Psoas muscle (tissue), 7 donors: ENCODE measurements at regions not wholly inside any gene's neighbourhood (a gene's known extent, or its start where the extent isn't known, plus 50 kb on each side); places are given as distances from the start of the nearest gene placed in this dataset.

Experiments
- ATAC-seq, 4 donors: fragments of 200-7000 bp; cut with Tn5 transposase; one replicate each; pipeline ENCODE4 v1.9.1; 2020; ENCODE audit warnings: moderate library complexity in 3 of 4, mild to moderate bottlenecking in 2 of 4
- DNase-seq, 2 donors: peaks; one replicate each; pipeline ENCODE4 v3.0.0-alpha.2; 2020
- H3K27ac ChIP-seq: fragments of 200-600 bp; one replicate; pipeline ENCODE4 v1.8.0; 2022
- H3K27me3 ChIP-seq, 3 donors: fragments of 200-600 bp in 1 of 3; one replicate each; pipeline versions ENCODE4 v1.6.1 to v1.8.0; 2013 to 2022; ENCODE audit warnings: low read length in 2 of 3, mild to moderate bottlenecking in 2 of 3, moderate library complexity in 1 of 3; ENCODE audit not compliant: insufficient read depth in 3 of 3
- H3K36me3 ChIP-seq, 2 donors: fragments of 200-600 bp in 1 of 2; one replicate each; pipeline versions ENCODE4 v1.6.1 to v1.8.0; 2013 to 2022; ENCODE audit warnings: low read depth in 1 of 2, mild to moderate bottlenecking in 1 of 2, moderate library complexity in 1 of 2; ENCODE audit not compliant: insufficient read depth in 1 of 2
- H3K4me1 ChIP-seq: fragments of 200-600 bp; one replicate; pipeline ENCODE4 v1.8.0; 2022
- H3K4me3 ChIP-seq: fragments of 200-600 bp; one replicate; pipeline ENCODE4 v1.8.0; 2022; ENCODE audit warnings: mild to moderate bottlenecking
- H3K9me3 ChIP-seq: fragments of 200-600 bp; one replicate; pipeline ENCODE4 v1.8.0; 2022
- WGBS, 3 donors: extraction: QIAGEN DNeasy Blood & Tissue Kit; methylation state at CpG; one replicate each; pipeline versions ENCODE4 v1.1.6 to v1.1.7; 2013; 5-methylcytosine and 5-hydroxymethylcytosine counted together
- intact Hi-C, 2 donors: fragments of 100-400 bp; cut with DNase I; formaldehyde crosslinking; loops; one replicate each; pipeline versions ENCODE4 v1.11.0 to v1.14.2; 2022
- TF ChIP-seq, protein P1 (sequence below): fragments of 200-600 bp; IDR thresholded peaks from one replicate; pipeline ENCODE4 v1.8.0; 2022; ENCODE audit warnings: antibody characterized with exemption
- donor health status: healthy with polysubstance abuse.
- donor health status: DM: no; HTN: no; CAD: no; lungs with moderate emphysema.
- donor health status: Bipolar disorder and iron deficiency.
- donor health status: healthy.
- donor health status: DM: yes; HTN: yes; CAD: no.
- donor health status: DM: no; HTN: no; CAD: no.
- donor health status: DM: yes; HTN: yes; CAD: no.

DNA sequence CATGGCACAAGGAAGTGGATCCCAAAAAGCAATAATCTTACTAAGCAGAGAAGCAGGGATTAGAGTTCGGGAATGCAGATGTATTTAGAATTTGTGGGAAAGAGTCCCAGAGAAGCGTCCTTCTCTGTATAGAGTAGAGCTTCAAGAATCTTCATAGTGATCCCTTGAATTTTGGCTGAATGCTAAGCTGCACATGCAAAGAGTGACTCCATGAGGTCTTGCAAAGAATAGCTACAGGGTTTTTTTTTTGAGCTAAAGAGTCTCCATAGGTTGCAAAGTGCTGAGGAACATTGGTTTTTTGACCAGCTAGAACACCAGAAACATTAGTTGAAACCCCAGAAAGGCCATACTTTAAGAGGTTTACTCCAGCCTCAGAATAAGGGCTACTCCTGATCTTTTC is 206.7 kb downstream of the CTH start:
- TF ChIP-seq, protein P1, sequence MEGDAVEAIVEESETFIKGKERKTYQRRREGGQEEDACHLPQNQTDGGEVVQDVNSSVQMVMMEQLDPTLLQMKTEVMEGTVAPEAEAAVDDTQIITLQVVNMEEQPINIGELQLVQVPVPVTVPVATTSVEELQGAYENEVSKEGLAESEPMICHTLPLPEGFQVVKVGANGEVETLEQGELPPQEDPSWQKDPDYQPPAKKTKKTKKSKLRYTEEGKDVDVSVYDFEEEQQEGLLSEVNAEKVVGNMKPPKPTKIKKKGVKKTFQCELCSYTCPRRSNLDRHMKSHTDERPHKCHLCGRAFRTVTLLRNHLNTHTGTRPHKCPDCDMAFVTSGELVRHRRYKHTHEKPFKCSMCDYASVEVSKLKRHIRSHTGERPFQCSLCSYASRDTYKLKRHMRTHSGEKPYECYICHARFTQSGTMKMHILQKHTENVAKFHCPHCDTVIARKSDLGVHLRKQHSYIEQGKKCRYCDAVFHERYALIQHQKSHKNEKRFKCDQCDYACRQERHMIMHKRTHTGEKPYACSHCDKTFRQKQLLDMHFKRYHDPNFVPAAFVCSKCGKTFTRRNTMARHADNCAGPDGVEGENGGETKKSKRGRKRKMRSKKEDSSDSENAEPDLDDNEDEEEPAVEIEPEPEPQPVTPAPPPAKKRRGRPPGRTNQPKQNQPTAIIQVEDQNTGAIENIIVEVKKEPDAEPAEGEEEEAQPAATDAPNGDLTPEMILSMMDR = no peak
- no peak for ATAC-seq
- WGBS, 3 donors = 75 to 82% (median 79%) methylated on average over 2 of the region's 2 CpGs

DNA sequence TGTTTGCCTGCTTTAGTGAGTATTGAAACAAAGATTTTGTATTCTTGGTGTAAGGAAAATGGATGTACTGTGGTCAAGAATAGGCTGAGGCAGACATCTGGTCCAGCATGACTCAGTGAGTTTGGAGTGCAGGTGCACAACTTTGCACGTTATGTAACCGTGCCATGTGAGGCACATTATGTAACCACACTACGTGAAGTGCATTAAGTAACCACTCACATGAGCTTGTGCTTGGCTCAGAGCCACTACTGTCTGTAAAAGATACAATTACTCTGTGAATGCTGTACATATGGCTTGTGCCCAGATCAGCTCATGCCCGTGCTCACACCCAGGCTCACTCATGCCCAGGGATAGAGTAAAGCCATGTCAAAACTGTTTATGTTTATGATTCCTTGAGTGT is 216.8 kb downstream of the CTH start:
- WGBS, 3 donors = 30 to 43% (median 43%) methylated on average over 4 of the region's 4 CpGs
- Histone ChIP-seq H3K9me3 (no peaks in the 10 kb centered on the region), H3K27ac (no peak overlapping the region), H3K36me3 (no peaks in the 10 kb centered on the region), H3K4me3 (no peak overlapping the region), H3K4me1 (no peaks in the 10 kb centered on the region), H3K27me3 (no peaks in the 10 kb centered on the region)
- intact Hi-C loops = no loop called here
- DNase-seq = no peak
- TF ChIP-seq, protein P1 = no peak
- no peak for ATAC-seq

More for the DNA sequence above, 206.7 kb downstream of the CTH start:
- no peak for DNase-seq
- no peaks in the 10 kb centered on the region for H3K4me1 ChIP-seq
- intact Hi-C loops = no loop called here
- no peak overlapping the region for H3K4me3 ChIP-seq
- no peak overlapping the region for H3K27ac ChIP-seq
- H3K9me3 ChIP-seq = no peaks in the 10 kb centered on the region
- H3K36me3 ChIP-seq = no peaks in the 10 kb centered on the region
- H3K27me3 ChIP-seq = no peaks in the 10 kb centered on the region

DNA sequence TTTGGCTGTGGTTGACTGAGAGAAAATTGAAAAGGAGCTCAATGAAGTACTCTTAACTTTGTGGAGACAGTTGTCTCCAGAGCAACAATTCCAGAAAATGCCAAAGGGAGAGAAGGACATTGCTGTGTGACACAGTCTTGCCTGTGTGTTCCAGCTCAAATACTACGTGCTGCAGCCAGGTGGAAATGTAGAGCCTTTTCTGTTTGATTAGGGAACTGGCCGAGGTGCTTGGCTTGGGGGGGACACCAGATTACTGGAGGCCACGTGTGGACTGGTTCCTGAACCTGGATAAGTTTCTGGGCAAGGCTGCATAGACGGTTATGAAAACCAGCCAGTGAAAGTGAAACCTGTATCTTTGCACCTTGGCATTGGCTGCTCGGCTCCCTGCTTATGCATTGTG is 217.9 kb downstream of the CTH start:
- 42 to 63% (median 61%) methylated on average over 5 of the region's 5 CpGs for WGBS, 3 donors
- TF ChIP-seq, protein P1 = no peak
- Histone ChIP-seq H3K4me3 (no peak overlapping the region), H3K9me3 (no peaks in the 10 kb centered on the region), H3K36me3 (no peaks in the 10 kb centered on the region), H3K27me3 (no peaks in the 10 kb centered on the region), H3K27ac (no peak overlapping the region), H3K4me1 (no peaks in the 10 kb centered on the region)
- intact Hi-C loops = no loop called here
- DNase-seq = no peak
- ATAC-seq = no peak

DNA sequence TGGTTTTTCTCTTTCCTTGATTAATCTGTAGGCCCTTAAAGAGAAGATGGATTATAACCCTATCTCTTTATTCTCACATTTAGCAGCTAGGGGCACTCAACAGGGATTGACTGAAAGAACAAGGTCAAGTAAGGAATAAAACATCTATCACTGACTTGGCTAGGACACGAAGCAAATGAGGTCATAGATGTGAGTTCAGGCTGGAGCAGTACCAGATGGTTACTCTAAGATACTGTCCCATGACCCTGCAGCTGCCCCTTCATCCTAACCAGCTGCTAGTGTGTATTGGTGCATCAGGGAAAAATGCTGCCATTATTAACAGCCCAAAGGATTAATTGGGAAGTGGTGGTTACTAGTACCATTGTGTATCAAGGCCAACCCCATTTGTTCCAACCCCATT is 221.9 kb downstream of the CTH start:
- H3K4me3 ChIP-seq = no peak overlapping the region
- WGBS, 3 donors = 14 to 19% (median 15%) methylated on average over 1 of the region's 1 CpG
- no peaks in the 10 kb centered on the region for H3K27me3 ChIP-seq
- intact Hi-C loops = no loop called here
- TF ChIP-seq, protein P1 = no peak
- DNase-seq (no peak), ATAC-seq (no peak)
- H3K9me3 ChIP-seq = no peaks in the 10 kb centered on the region
- H3K27ac ChIP-seq = no peak overlapping the region
- H3K4me1 ChIP-seq = no peaks in the 10 kb centered on the region
- H3K36me3 ChIP-seq = no peaks in the 10 kb centered on the region

DNA sequence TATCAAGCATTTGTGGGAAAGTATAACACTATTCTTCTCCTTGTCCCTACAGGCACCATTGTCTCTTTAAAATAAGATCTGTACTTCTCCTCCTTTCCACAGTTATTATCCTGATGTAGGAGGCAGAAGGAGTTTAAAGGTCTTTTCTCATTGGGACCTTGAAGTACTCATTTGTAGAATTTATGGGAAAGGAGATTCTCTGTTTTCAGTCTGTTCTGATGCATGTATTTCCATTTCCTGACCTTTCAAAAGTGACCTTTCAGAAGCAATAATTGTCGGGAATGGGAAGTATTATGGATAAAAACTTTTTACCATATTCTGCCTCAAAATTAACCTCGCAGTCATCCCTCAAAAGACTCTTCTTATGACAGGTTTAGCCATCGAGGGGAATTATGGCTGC is 224.8 kb downstream of the CTH start:
- 70 to 76% (median 72%) methylated on average over 3 of the region's 3 CpGs for WGBS, 3 donors
- H3K36me3 ChIP-seq = no peaks in the 10 kb centered on the region
- no peak overlapping the region for H3K27ac ChIP-seq
- no peaks in the 10 kb centered on the region for H3K9me3 ChIP-seq
- DNase-seq (no peak), ATAC-seq (no peak)
- intact Hi-C loops = no loop called here
- TF ChIP-seq, protein P1 = no peak
- no peak overlapping the region for H3K4me3 ChIP-seq
- no peaks in the 10 kb centered on the region for H3K4me1 ChIP-seq
- no peaks in the 10 kb centered on the region for H3K27me3 ChIP-seq
